ENCODE measurements at regions not wholly inside any gene's neighbourhood (a gene's known extent, or its start where the extent isn't known, plus 50 kb on each side); places are given as distances from the start of the nearest gene placed in this dataset.
"Not testable (repeated sequence)": the region's sequence is repeated elsewhere in the genome, so short reads cannot be mapped to it uniquely, and the experiment has no call there.

DNA sequence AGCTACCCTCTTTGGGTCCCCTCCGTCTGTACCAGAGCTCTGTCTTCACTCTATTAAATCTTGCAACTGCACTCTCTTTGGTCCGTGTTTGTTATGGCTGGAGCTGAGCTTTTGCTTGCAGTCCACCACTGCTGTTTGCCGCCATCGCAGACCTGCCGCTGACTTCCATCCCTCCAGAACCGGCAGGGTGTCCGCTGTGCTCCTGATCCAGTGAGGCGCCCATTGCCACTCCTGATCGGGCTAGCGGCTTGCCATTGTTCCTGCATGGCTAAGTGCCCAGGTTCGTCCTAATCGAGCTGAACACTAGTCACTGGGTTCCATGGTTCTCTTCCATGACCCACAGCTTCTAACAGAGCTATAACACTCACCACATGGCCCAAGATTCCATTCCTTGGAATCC lies 380.6 kb downstream of the CDH19 start:
- not testable (repeated sequence) for TF ChIP-seq POLR2A, CTCF (IDR thresholded peaks at IDR 0.05)
